NCI-H748 (cell line): ENCODE measurements at regions not wholly inside any gene's neighbourhood (a gene's known extent, or its start where the extent isn't known, plus 50 kb on each side); places are given as distances from the start of the nearest gene placed in this dataset.
"Not testable (repeated sequence)": the region's sequence is repeated elsewhere in the genome, so short reads cannot be mapped to it uniquely, and the experiment has no call there.

ENCODE experiments used
- DNase-seq: peaks from one replicate; lab custom pipeline; 2025; ENCODE audit not compliant: unreplicated experiment; lab: John Stamatoyannopoulos, UW

- no peak for DNase-seq
Observed at GRCh38 chr4:124833831-124834505, 121.4 kb upstream of the ANKRD50 start.

GRCh38 chr4:124828382-124828781 lies 115.8 kb upstream of the ANKRD50 start:
- no peak for DNase-seq

DNA sequence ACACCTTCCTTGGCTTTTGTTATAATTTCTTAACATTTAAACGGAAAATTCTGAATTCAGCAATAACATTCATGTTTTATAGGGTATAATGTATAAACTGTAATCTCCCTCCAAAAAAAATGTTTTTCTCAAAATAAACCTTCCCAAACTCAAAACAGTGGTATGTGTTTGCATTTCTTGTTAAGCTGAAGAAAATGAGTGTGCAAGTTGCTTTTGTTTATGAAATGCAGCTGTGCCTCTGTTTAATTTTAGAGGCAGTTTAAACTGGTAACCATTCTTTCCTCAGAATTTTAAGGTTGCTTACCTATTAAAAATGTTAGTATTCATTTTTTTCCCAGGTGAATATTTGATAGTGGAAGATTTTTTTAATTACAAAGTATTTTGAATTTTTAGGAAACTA lies 105.0 kb upstream of the ANKRD50 start:
- no peak for DNase-seq

DNA sequence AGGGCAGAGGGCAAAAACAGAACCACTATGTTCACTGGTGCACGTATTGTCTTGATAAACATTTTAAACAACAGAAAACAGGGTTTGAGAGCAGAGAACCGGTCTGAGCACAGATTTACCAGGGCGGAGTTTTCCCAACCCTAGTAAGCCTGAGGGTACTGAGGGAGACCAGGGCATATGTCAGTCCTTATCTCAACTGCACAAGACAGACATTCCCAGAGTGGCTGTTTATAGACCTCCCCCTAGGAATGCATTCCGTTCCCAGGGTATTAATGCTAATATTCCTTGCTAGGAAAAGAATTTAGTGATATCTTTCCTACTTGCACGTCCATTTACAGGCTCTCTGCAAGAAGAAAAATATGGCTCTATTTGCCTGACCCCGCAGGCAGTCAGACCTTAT lies 99.7 kb upstream of the ANKRD50 start:
- not testable (repeated sequence) for DNase-seq

GRCh38 chr4:124810827-124811226 lies 98.3 kb upstream of the ANKRD50 start:
- no peak for DNase-seq

DNA sequence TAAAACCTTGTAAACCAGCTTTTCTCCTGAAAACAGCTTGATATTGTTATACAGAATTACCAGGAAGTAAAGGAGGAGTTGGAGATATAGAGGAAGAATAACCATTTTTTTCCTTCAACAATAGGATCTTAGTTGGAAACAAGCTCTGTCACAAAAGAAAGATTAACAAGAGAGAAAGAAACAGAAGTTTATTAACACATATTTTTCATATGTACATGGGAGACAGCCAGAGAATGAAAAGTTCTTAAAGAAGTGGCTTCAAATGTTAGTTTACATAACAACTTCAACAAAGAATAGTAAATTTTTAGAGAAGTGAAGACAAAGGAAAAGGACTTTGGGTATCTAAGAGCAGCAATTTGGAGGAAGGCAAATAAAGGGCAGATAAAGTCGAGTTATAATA lies 94.9 kb upstream of the ANKRD50 start:
- DNase-seq, result no peak

- peak; percentile 7 for DNase-seq
Observed at GRCh38 chr4:124806403-124806802, 93.9 kb upstream of the ANKRD50 start.

GRCh38 chr4:124804584-124804983 lies 92.1 kb upstream of the ANKRD50 start:
- DNase-seq, result no peak

DNA sequence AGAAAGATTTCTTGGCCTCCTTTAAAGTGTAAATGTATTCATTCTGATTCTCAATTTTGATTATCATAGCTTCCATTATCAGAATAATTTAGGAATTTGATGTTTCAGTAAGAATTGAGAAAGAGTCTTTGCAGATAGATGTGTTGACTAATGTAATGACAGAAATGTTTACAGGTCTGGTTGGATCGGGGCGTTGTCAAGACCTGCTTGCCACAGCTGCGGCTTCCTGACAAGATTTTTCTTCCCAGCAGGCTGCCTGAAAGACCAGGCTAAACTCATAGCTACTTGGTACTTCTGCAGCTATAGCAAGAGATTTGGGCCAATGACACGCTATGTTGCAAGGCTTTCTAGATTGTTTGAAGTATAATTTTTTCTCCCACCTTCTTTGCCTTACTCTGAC lies 91.5 kb upstream of the ANKRD50 start:
- no peak for DNase-seq

DNA sequence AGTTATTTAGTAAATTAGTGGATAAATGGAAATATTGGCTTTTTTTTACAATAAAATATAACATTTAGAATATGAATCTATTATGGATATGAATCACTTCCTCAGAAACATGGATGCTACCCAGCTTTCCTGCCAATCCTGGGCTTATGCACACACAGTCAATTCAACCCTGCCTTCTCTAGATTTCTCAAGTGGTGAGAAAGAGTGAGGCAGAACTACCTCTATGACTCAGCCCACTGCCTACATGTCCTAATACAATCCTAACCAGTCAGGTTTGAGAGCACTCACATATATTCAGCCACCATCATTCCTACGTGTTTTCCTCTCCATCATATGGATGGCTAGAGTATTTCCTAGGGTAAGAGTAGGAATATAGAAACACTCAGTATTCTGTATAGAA lies 91.1 kb upstream of the ANKRD50 start:
- DNase-seq, result no peak

DNA sequence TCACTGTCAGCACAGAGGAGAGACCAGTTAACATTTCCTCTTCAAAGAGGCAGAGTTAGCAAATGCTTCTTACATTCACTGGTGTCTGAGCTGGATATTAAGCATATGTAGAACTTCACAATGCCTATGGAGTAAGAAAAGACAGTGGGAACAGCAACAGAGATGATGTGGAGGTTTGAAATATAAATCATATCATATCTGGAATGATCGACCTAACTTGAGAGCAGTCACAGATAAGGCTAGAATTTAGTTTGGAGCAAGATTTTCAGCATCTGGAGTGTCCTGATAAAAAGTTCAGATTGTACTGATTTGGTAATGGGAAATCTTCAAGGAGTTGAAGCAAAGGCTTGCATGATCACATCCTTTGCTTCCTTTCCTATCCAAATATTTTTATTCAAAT lies 90.5 kb upstream of the ANKRD50 start:
- DNase-seq, result no peak

DNA sequence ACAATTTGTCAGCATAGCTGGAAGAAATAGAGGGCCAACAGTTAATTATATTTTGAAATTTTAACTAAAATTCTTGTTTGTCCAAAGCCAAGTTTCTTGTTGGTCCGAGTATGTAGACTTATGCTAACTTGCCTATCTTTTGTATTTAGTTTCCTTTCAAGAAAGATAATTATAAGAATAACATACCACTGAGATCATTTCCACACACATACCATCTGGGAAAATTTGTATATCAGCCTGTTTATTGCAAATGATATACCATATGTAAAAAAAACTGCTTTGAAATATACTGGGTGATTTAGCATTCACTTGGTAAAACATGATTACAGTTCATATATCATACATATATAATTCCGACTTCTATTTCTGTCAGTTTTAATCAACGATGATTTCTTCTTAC lies 84.7 kb upstream of the ANKRD50 start:
- DNase-seq, result no peak

DNA sequence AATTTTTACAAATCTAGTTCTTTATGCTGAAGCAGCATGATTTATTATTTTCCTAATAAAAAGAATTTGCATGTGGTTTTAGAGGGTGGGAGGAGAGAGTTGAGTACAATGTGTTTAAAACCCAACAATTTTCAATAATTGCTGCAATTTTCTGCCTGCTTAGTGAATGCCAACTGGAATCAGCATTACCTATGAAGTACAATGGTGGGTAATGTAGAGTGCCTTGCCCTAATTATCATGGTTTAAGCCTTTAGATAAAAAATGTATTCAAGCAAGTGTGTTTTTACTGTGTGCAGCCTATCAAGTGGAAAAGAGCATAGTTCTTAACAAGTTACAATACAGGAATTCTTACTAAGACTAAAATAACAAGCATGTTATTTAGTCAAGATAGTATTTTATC lies 77.9 kb upstream of the ANKRD50 start:
- peak; percentile 90 for DNase-seq

DNA sequence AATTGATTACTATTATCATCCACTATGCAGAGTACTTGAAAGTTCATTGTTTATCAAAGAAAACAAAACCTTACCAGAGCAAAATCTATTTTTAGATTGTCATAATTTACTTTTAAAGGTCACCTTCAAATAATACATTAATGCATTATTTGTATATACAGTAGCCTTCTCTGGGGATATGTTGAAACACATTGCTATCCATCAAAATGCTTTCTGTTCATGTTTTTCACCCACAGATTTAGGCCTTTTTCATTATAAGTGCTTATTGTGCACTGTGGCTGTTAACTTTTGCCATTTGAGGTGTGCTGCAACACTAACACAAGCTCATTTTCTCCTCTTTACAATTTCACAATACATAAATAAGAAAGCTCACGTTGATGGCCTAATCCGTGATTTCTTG lies 74.1 kb upstream of the ANKRD50 start:
- no peak for DNase-seq

GRCh38 chr4:124785645-124786044 lies 73.1 kb upstream of the ANKRD50 start:
- no peak for DNase-seq

- DNase-seq, result no peak
Observed at GRCh38 chr4:124783847-124784246, 71.3 kb upstream of the ANKRD50 start.

- DNase-seq, result no peak
Observed at GRCh38 chr4:124777007-124777406, 64.5 kb upstream of the ANKRD50 start.

GRCh38 chr4:124768596-124769365 lies 56.2 kb upstream of the ANKRD50 start:
- no peak for DNase-seq

DNA sequence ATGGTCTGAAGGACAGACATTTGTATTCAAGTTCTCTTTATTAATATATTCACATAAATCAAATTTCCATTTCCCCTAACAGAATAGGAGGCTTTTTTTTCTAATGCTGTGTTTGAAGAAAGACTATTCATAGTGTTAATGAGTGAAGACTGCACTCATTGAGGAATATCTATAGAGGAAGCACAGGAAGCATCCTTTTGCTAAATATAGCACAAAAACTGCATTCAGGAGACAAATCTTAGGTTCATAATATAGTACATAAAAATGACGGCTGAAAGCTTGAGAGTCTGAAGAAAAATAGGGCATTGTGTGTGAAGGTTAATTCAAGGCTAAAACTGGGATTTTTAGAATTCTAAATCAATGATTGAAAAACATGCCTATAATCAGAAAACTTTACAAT lies 50.4 kb upstream of the ANKRD50 start:
- no peak for DNase-seq
